Activated T-cell treated with anti-CD3 and anti-CD28 coated beads, Interleukin-2, amount 50 U/mL, for 24 hours (primary cell): ENCODE measurements at regions not wholly inside any gene's neighbourhood (a gene's known extent, or its start where the extent isn't known, plus 50 kb on each side); places are given as distances from the start of the nearest gene placed in this dataset.

Source experiments
- DNase-seq: peaks from one replicate; pipeline ENCODE4 v3.0.0-alpha.2; 2020
- H3K27ac Mint-ChIP-seq: 2 replicates; pipeline ENCODE4 v1.8.0; 2020; ENCODE audit warnings: mild to moderate bottlenecking, mixed read lengths
- H3K27me3 Mint-ChIP-seq: 2 replicates; pipeline ENCODE4 v1.8.0; 2020; ENCODE audit warnings: mixed read lengths
- H3K36me3 Mint-ChIP-seq: 2 replicates; pipeline ENCODE4 v1.8.0; 2020; ENCODE audit warnings: low read depth, mixed read lengths
- H3K4me1 Mint-ChIP-seq: 2 replicates; pipeline ENCODE4 v1.8.0; 2020; ENCODE audit warnings: low read depth, mixed read lengths
- H3K4me3 Mint-ChIP-seq: 2 replicates; pipeline ENCODE4 v1.8.0; 2020; ENCODE audit warnings: mild to moderate bottlenecking, moderate library complexity, mixed read lengths
- H3K9me3 Mint-ChIP-seq: 2 replicates; pipeline ENCODE4 v1.8.0; 2020; ENCODE audit warnings: mixed read lengths

- Mint-ChIP-seq H3K4me1 (no peaks in the 10 kb centered on the region), H3K4me3 (no peak overlapping the region), H3K9me3 (no peaks in the 10 kb centered on the region), H3K27ac (no peak overlapping the region), H3K27me3 (peaks cover 11% of the 10 kb centered on the region), H3K36me3 (no peaks in the 10 kb centered on the region)
- no peak for DNase-seq
These were observed 231.5 kb downstream of the AACS start for GRCh38 chr12:125296701-125297100.

GRCh38 chr12:125299840-125300239 lies 234.6 kb downstream of the AACS start:
- Mint-ChIP-seq H3K4me3 (no peak overlapping the region), H3K36me3 (no peaks in the 10 kb centered on the region), H3K27me3 (peaks cover 11% of the 10 kb centered on the region), H3K9me3 (no peaks in the 10 kb centered on the region), H3K27ac (no peak overlapping the region), H3K4me1 (no peaks in the 10 kb centered on the region)
- DNase-seq: no peak

- H3K4me1 Mint-ChIP-seq: no peaks in the 10 kb centered on the region
- no peak overlapping the region for H3K4me3 Mint-ChIP-seq
- no peaks in the 10 kb centered on the region for H3K9me3 Mint-ChIP-seq
- no peak for DNase-seq
- H3K36me3 Mint-ChIP-seq: no peaks in the 10 kb centered on the region
- no peak overlapping the region for H3K27ac Mint-ChIP-seq
- H3K27me3 Mint-ChIP-seq: peaks cover 11% of the 10 kb centered on the region
These were observed 235.0 kb downstream of the AACS start for GRCh38 chr12:125300249-125300648.

GRCh38 chr12:125303337-125303736 lies 238.1 kb downstream of the AACS start:
- no peak for DNase-seq
- Mint-ChIP-seq H3K4me3 (no peak overlapping the region), H3K27me3 (peaks cover 11% of the 10 kb centered on the region), H3K36me3 (no peaks in the 10 kb centered on the region), H3K27ac (no peak overlapping the region), H3K9me3 (no peaks in the 10 kb centered on the region), H3K4me1 (no peaks in the 10 kb centered on the region)

- Mint-ChIP-seq H3K27me3 (peaks cover 10% of the 10 kb centered on the region), H3K9me3 (no peaks in the 10 kb centered on the region), H3K36me3 (no peaks in the 10 kb centered on the region), H3K4me3 (no peak overlapping the region), H3K27ac (no peak overlapping the region), H3K4me1 (no peaks in the 10 kb centered on the region)
- no peak for DNase-seq
These were observed 238.8 kb downstream of the AACS start for GRCh38 chr12:125304029-125304428.

GRCh38 chr12:125305231-125305630 lies 240.0 kb downstream of the AACS start:
- DNase-seq: no peak
- Mint-ChIP-seq H3K4me1 (no peaks in the 10 kb centered on the region), H3K4me3 (no peak overlapping the region), H3K36me3 (no peaks in the 10 kb centered on the region), H3K27ac (no peak overlapping the region), H3K27me3 (peaks cover under 1% of the 10 kb centered on the region), H3K9me3 (no peaks in the 10 kb centered on the region)

- H3K27ac Mint-ChIP-seq: no peak overlapping the region
- peaks cover 8% of the 10 kb centered on the region for H3K27me3 Mint-ChIP-seq
- H3K36me3 Mint-ChIP-seq: no peaks in the 10 kb centered on the region
- no peaks in the 10 kb centered on the region for H3K9me3 Mint-ChIP-seq
- no peak overlapping the region for H3K4me3 Mint-ChIP-seq
- H3K4me1 Mint-ChIP-seq: no peaks in the 10 kb centered on the region
- no peak for DNase-seq
These were observed 245.2 kb downstream of the AACS start for GRCh38 chr12:125310461-125310860.

GRCh38 chr12:125311050-125311449 lies 245.8 kb downstream of the AACS start:
- Mint-ChIP-seq H3K27me3 (peaks cover 14% of the 10 kb centered on the region), H3K27ac (no peak overlapping the region), H3K4me3 (no peak overlapping the region), H3K9me3 (no peaks in the 10 kb centered on the region), H3K36me3 (no peaks in the 10 kb centered on the region), H3K4me1 (no peaks in the 10 kb centered on the region)
- no peak for DNase-seq

GRCh38 chr12:125312471-125312870 lies 247.2 kb downstream of the AACS start:
- H3K27me3 Mint-ChIP-seq: peaks cover 18% of the 10 kb centered on the region
- H3K27ac Mint-ChIP-seq: no peak overlapping the region
- no peak overlapping the region for H3K4me3 Mint-ChIP-seq
- no peaks in the 10 kb centered on the region for H3K9me3 Mint-ChIP-seq
- H3K4me1 Mint-ChIP-seq: no peaks in the 10 kb centered on the region
- no peaks in the 10 kb centered on the region for H3K36me3 Mint-ChIP-seq
- DNase-seq: no peak

GRCh38 chr12:125314051-125314755 lies 249.0 kb downstream of the AACS start:
- Mint-ChIP-seq H3K9me3 (no peaks in the 10 kb centered on the region), H3K4me1 (no peaks in the 10 kb centered on the region), H3K4me3 (no peak overlapping the region), H3K27me3 (peaks cover 18% of the 10 kb centered on the region), H3K36me3 (no peaks in the 10 kb centered on the region), H3K27ac (no peak overlapping the region)
- DNase-seq: no peak

- Mint-ChIP-seq H3K27ac (no peak overlapping the region), H3K9me3 (no peaks in the 10 kb centered on the region), H3K36me3 (no peaks in the 10 kb centered on the region), H3K4me1 (no peaks in the 10 kb centered on the region), H3K27me3 (peaks cover 18% of the 10 kb centered on the region), H3K4me3 (no peak overlapping the region)
- no peak for DNase-seq
These were observed 250.5 kb downstream of the AACS start for GRCh38 chr12:125315771-125316170.

GRCh38 chr12:125320177-125320576 lies 254.9 kb downstream of the AACS start:
- no peak overlapping the region for H3K4me3 Mint-ChIP-seq
- H3K27me3 Mint-ChIP-seq: peaks cover 10% of the 10 kb centered on the region
- H3K9me3 Mint-ChIP-seq: no peaks in the 10 kb centered on the region
- DNase-seq: no peak
- no peaks in the 10 kb centered on the region for H3K4me1 Mint-ChIP-seq
- no peak overlapping the region for H3K27ac Mint-ChIP-seq
- no peaks in the 10 kb centered on the region for H3K36me3 Mint-ChIP-seq

GRCh38 chr12:125324861-125325490 lies 259.7 kb downstream of the AACS start:
- Mint-ChIP-seq H3K4me3 (no peak overlapping the region), H3K27ac (no peak overlapping the region), H3K4me1 (no peaks in the 10 kb centered on the region), H3K27me3 (peaks cover 28% of the 10 kb centered on the region), H3K9me3 (no peaks in the 10 kb centered on the region), H3K36me3 (no peaks in the 10 kb centered on the region)
- DNase-seq: no peak

- no peaks in the 10 kb centered on the region for H3K9me3 Mint-ChIP-seq
- H3K4me3 Mint-ChIP-seq: no peak overlapping the region
- peaks cover 53% of the 10 kb centered on the region for H3K27me3 Mint-ChIP-seq
- DNase-seq: no peak
- H3K27ac Mint-ChIP-seq: no peak overlapping the region
- no peaks in the 10 kb centered on the region for H3K4me1 Mint-ChIP-seq
- no peaks in the 10 kb centered on the region for H3K36me3 Mint-ChIP-seq
These were observed 264.2 kb downstream of the AACS start for GRCh38 chr12:125329239-125330102.
